SU-DHL-6 (cell line): ENCODE measurements at regions not wholly inside any gene's neighbourhood (a gene's known extent, or its start where the extent isn't known, plus 50 kb on each side); places are given as distances from the start of the nearest gene placed in this dataset.

Experiments used
- H2AFZ ChIP-seq: fragments of 200-600 bp; sonication (generic); 2 replicates; pipeline ENCODE4 v1.6.1; 2014; ENCODE audit warnings: low read depth, mild to moderate bottlenecking, moderate library complexity, mixed read lengths, antibody characterized with exemption, low read length; ENCODE audit not compliant: severe bottlenecking
- H3F3A ChIP-seq: fragments of 200-600 bp; shearing (Covaris generic); 2 replicates; pipeline ENCODE4 v1.6.0; 2016; ENCODE audit warnings: antibody characterized with exemption, mild to moderate bottlenecking; ENCODE audit not compliant: insufficient read depth
- H3K27ac ChIP-seq: fragments of 200-600 bp; sonication (generic); 2 replicates; pipeline ENCODE4 v1.5.1; 2016; ENCODE audit warnings: low read depth, mild to moderate bottlenecking, low read length, moderate library complexity, mixed read lengths
- H3K27me3 ChIP-seq: fragments of 200-600 bp; sonication (generic), shearing (Covaris generic); 2 replicates; pipeline ENCODE4 v1.6.0; 2014; ENCODE audit warnings: mild to moderate bottlenecking, low read length
- H3K36me3 ChIP-seq: fragments of 200-600 bp; sonication (generic); 2 replicates; pipeline ENCODE4 v1.6.1; 2014; ENCODE audit warnings: mild to moderate bottlenecking, low read length, mixed read lengths
- H3K4me2 ChIP-seq: fragments of 300-600, 200-600 bp; shearing (Covaris generic), sonication (generic); 2 replicates; pipeline ENCODE4 v1.6.0; 2014; ENCODE audit warnings: low read length, low read depth, mild to moderate bottlenecking; ENCODE audit not compliant: poor library complexity, severe bottlenecking
- H3K4me3 ChIP-seq: fragments of 200-600 bp; sonication (generic); 2 replicates; pipeline ENCODE4 v1.5.1; 2014; ENCODE audit warnings: antibody characterized with exemption, low read length, mild to moderate bottlenecking, mixed read lengths; ENCODE audit not compliant: insufficient read depth, poor library complexity, severe bottlenecking
- H3K79me2 ChIP-seq: fragments of 200-600 bp; sonication (generic); 2 replicates; pipeline ENCODE4 v1.6.1; 2014; ENCODE audit warnings: mild to moderate bottlenecking, low read length, moderate library complexity; ENCODE audit not compliant: insufficient read depth
- H3K9ac ChIP-seq: fragments of 200-600 bp; sonication (generic); 2 replicates; pipeline ENCODE4 v1.7.0; 2014; ENCODE audit warnings: mild to moderate bottlenecking, low read length
- H3K9me2 ChIP-seq: fragments of 200-600 bp; sonication (generic); replicated peaks from 2 replicates; pipeline ENCODE4 v1.6.1; 2014; ENCODE audit warnings: low read length; ENCODE audit not compliant: insufficient read depth
- H3K9me3 ChIP-seq: fragments of 200-600 bp; sonication (generic); 2 replicates; pipeline ENCODE4 v1.6.1; 2014; ENCODE audit warnings: low read length, mixed read lengths; ENCODE audit not compliant: insufficient read depth
- H4K20me1 ChIP-seq: fragments of 200-600 bp; sonication (generic); 2 replicates; pipeline ENCODE4 v1.6.1; 2014; ENCODE audit warnings: low read depth, mild to moderate bottlenecking, antibody characterized with exemption, low read length, moderate library complexity, mixed read lengths
- CTCF ChIP-seq: fragments of 200-600 bp; sonication (generic); IDR thresholded peaks from one replicate; pipeline ENCODE4 v1.5.1; 2017; ENCODE audit warnings: antibody characterized with exemption, mild to moderate bottlenecking, low read length, moderate library complexity; ENCODE audit not compliant: insufficient read depth, poor library complexity, severe bottlenecking
- EZH2phosphoT487 ChIP-seq: fragments of 200-600 bp; sonication (generic), shearing (Covaris generic); conservative IDR thresholded peaks from 2 replicates; pipeline ENCODE4 v1.6.1; 2018; ENCODE audit warnings: mild to moderate bottlenecking, antibody characterized with exemption, low read length, moderate library complexity, mixed read lengths

GRCh38 chr10:36428507-36428906 lies 696.9 kb upstream of the ANKRD30A start:
- Histone ChIP-seq H3K27me3 (no peaks in the 10 kb centered on the region), H3K9me3 (no peaks in the 10 kb centered on the region), H3K36me3 (no peaks in the 10 kb centered on the region), H3K27ac (no peak overlapping the region), H3F3A (no peaks in the 10 kb centered on the region), H3K79me2 (no peaks in the 10 kb centered on the region), H2AFZ (no peak overlapping the region), H3K9ac (no peak overlapping the region), H3K4me3 (no peak overlapping the region), H3K9me2 (no peaks in the 10 kb centered on the region), H3K4me2 (no peak overlapping the region), H4K20me1 (no peaks in the 10 kb centered on the region)
- TF ChIP-seq EZH2phosphoT487, result no peak
- no peak for TF ChIP-seq CTCF

GRCh38 chr10:36425131-36425797 lies 700.1 kb upstream of the ANKRD30A start:
- Histone ChIP-seq H2AFZ (no peak overlapping the region), H3K27ac (no peak overlapping the region), H3K4me2 (no peak overlapping the region), H4K20me1 (no peaks in the 10 kb centered on the region), H3K79me2 (no peaks in the 10 kb centered on the region), H3K9me3 (no peaks in the 10 kb centered on the region), H3K9me2 (no peaks in the 10 kb centered on the region), H3F3A (no peaks in the 10 kb centered on the region), H3K27me3 (no peaks in the 10 kb centered on the region), H3K9ac (no peak overlapping the region), H3K4me3 (no peak overlapping the region), H3K36me3 (no peaks in the 10 kb centered on the region)
- TF ChIP-seq EZH2phosphoT487, result no peak
- no peak for TF ChIP-seq CTCF

- H3K9me3 ChIP-seq, result no peaks in the 10 kb centered on the region
- no peak overlapping the region for H3K4me2 ChIP-seq
- no peaks in the 10 kb centered on the region for H3K27me3 ChIP-seq
- no peaks in the 10 kb centered on the region for H3K36me3 ChIP-seq
- no peak overlapping the region for H3K27ac ChIP-seq
- H3K9me2 ChIP-seq, result no peaks in the 10 kb centered on the region
- TF ChIP-seq EZH2phosphoT487 (no peak), CTCF (no peak)
- H4K20me1 ChIP-seq, result no peaks in the 10 kb centered on the region
- H2AFZ ChIP-seq, result no peak overlapping the region
- H3F3A ChIP-seq, result no peaks in the 10 kb centered on the region
- no peak overlapping the region for H3K4me3 ChIP-seq
- H3K9ac ChIP-seq, result no peak overlapping the region
- H3K79me2 ChIP-seq, result no peaks in the 10 kb centered on the region
Measured at GRCh38 chr10:36424502-36424901, 700.9 kb upstream of the ANKRD30A start.
